ENCODE measurements at regions not wholly inside any gene's neighbourhood (a gene's known extent, or its start where the extent isn't known, plus 50 kb on each side); places are given as distances from the start of the nearest gene placed in this dataset.

- TF ChIP-seq CTCF (IDR thresholded peaks at IDR 0.05; ENCODE audit: low read depth, low read length, missing input control) (no peak), GABPA (IDR thresholded peaks at IDR 0.05 in 1 of 2, conservative IDR thresholded peaks at IDR 0.05 in 1 of 2) (no peak), ZBTB33 (IDR thresholded peaks at IDR 0.05) (no peak), TAF1 (conservative IDR thresholded peaks at IDR 0.05) (no peak), HNF4G (IDR thresholded peaks at IDR 0.05) (no peak), JUND (IDR thresholded peaks at IDR 0.05) (no peak), REST (IDR thresholded peaks at IDR 0.05) (no peak), RAD21 (IDR thresholded peaks at IDR 0.05) (no peak), EGR1 (IDR thresholded peaks at IDR 0.05; ENCODE audit: low read depth in 2 of 2) (no peak)
Observed at GRCh38 chr3:109825971-109826810, 488.8 kb upstream of the DPPA4 start.
